NCI-H526 (cell line): ENCODE measurements at regions not wholly inside any gene's neighbourhood (a gene's known extent, or its start where the extent isn't known, plus 50 kb on each side); places are given as distances from the start of the nearest gene placed in this dataset.
"Not testable (repeated sequence)": the region's sequence is repeated elsewhere in the genome, so short reads cannot be mapped to it uniquely, and the experiment has no call there.

ENCODE experiments used
- DNase-seq, 2 experiments: peaks; one replicate each; lab custom pipeline; 2025; lab: John Stamatoyannopoulos, UW

GRCh38 chr5:23235246-23235645 lies 272.2 kb upstream of the PRDM9 start:
- no peak for DNase-seq

GRCh38 chr5:23234197-23234596 lies 273.2 kb upstream of the PRDM9 start:
- no peak for DNase-seq

- DNase-seq = no peak
These were observed 283.6 kb upstream of the PRDM9 start for GRCh38 chr5:23223846-23224245.

GRCh38 chr5:23221831-23222230 lies 285.6 kb upstream of the PRDM9 start:
- DNase-seq = no peak

GRCh38 chr5:23217159-23217558 lies 290.2 kb upstream of the PRDM9 start:
- no peak for DNase-seq

- no peak for DNase-seq
These were observed 291.1 kb upstream of the PRDM9 start for GRCh38 chr5:23216345-23216744.

GRCh38 chr5:23208959-23209431 lies 298.4 kb upstream of the PRDM9 start:
- peak; percentile 58 to 85 for DNase-seq

- no peak for DNase-seq
These were observed 303.3 kb upstream of the PRDM9 start for GRCh38 chr5:23204111-23204510.

- no peak for DNase-seq
These were observed 316.7 kb upstream of the CDH12 start for GRCh38 chr5:23169660-23170416.

GRCh38 chr5:23164971-23165370 lies 311.8 kb upstream of the CDH12 start:
- DNase-seq = no peak

- DNase-seq = no peak
These were observed 305.0 kb upstream of the CDH12 start for GRCh38 chr5:23158179-23158578.

GRCh38 chr5:23157716-23158115 lies 304.6 kb upstream of the CDH12 start:
- DNase-seq = no peak

GRCh38 chr5:23157169-23157568 lies 304.0 kb upstream of the CDH12 start:
- DNase-seq = no peak

- DNase-seq = no peak
These were observed 294.5 kb upstream of the CDH12 start for GRCh38 chr5:23147625-23148024.

- no peak for DNase-seq
These were observed 293.0 kb upstream of the CDH12 start for GRCh38 chr5:23146183-23146582.

GRCh38 chr5:23139338-23140171 lies 286.4 kb upstream of the CDH12 start:
- DNase-seq = peak in 1 of 2 experiments; percentile 54

- no peak for DNase-seq
These were observed 283.8 kb upstream of the CDH12 start for GRCh38 chr5:23136958-23137357.

- no peak for DNase-seq
These were observed 279.1 kb upstream of the CDH12 start for GRCh38 chr5:23132231-23132630.

- peak in 1 of 2 experiments; percentile 7 for DNase-seq
These were observed 259.1 kb upstream of the CDH12 start for GRCh38 chr5:23112237-23112636.

GRCh38 chr5:23105021-23105420 lies 251.9 kb upstream of the CDH12 start:
- no peak for DNase-seq

- DNase-seq = no peak
These were observed 250.4 kb upstream of the CDH12 start for GRCh38 chr5:23103566-23103965.

GRCh38 chr5:23095418-23095817 lies 242.3 kb upstream of the CDH12 start:
- not testable (repeated sequence) for DNase-seq

- no peak for DNase-seq
These were observed 236.1 kb upstream of the CDH12 start for GRCh38 chr5:23089286-23089685.
